Neural progenitor cell (in vitro differentiated cells): ENCODE measurements at regions not wholly inside any gene's neighbourhood (a gene's known extent, or its start where the extent isn't known, plus 50 kb on each side); places are given as distances from the start of the nearest gene placed in this dataset.

Experiments used
- DNase-seq: peaks from one replicate; pipeline ENCODE4 v3.0.0-alpha.2; 2016; ENCODE audit warnings: low spot score
- H2AFZ ChIP-seq: fragments of 200-600 bp; sonication (generic); replicated peaks from 2 replicates; pipeline ENCODE4 v1.6.1; 2016; ENCODE audit warnings: antibody characterized with exemption
- H3F3A ChIP-seq: fragments of 200-600 bp; sonication (generic); 2 replicates; pipeline ENCODE4 v1.6.1; 2016; ENCODE audit warnings: antibody characterized with exemption, low read depth
- H3K27ac ChIP-seq: fragments of 200-600 bp; sonication (generic); 2 replicates; pipeline ENCODE4 v1.5.1; 2016; ENCODE audit warnings: mild to moderate bottlenecking
- H3K27me3 ChIP-seq: fragments of 200-600 bp; sonication (generic); 2 replicates; pipeline ENCODE4 v1.6.1; 2016; ENCODE audit warnings: mild to moderate bottlenecking, moderate library complexity
- H3K36me3 ChIP-seq: fragments of 200-600 bp; sonication (generic); 2 replicates; pipeline ENCODE4 v1.5.1; 2016
- H3K4me1 ChIP-seq: fragments of 200-600 bp; sonication (generic); 2 replicates; pipeline ENCODE4 v1.6.1; 2016; ENCODE audit warnings: mixed run types
- H3K4me2 ChIP-seq: fragments of 200-600 bp; sonication (generic); 2 replicates; pipeline ENCODE4 v1.6.1; 2016
- H3K4me3 ChIP-seq: fragments of 200-600 bp; sonication (generic); 2 replicates; pipeline ENCODE4 v1.5.1; 2016
- H3K79me2 ChIP-seq: fragments of 200-600 bp; sonication (generic); 2 replicates; pipeline ENCODE4 v1.6.1; 2016; ENCODE audit warnings: low read depth
- H3K9ac ChIP-seq: fragments of 200-600 bp; sonication (generic); 2 replicates; pipeline ENCODE4 v1.6.1; 2016
- H3K9me3 ChIP-seq: fragments of 200-600 bp; sonication (generic); 2 replicates; pipeline ENCODE4 v1.5.1; 2016; ENCODE audit warnings: low read depth
- H4K20me1 ChIP-seq: fragments of 200-600 bp; sonication (generic); 2 replicates; pipeline ENCODE4 v1.6.1; 2016; ENCODE audit warnings: low read depth
- H3K27ac Mint-ChIP-seq: 3 replicates; pipeline ENCODE4 v1.8.0; 2021; ENCODE audit warnings: mixed read lengths
- H3K27me3 Mint-ChIP-seq: 2 replicates; pipeline ENCODE4 v1.8.0; 2022; ENCODE audit warnings: low read depth, mild to moderate bottlenecking, inconsistent platforms, moderate library complexity, mixed read lengths; ENCODE audit not compliant: insufficient read depth
- H3K36me3 Mint-ChIP-seq: 3 replicates; pipeline ENCODE4 v1.8.0; 2021; ENCODE audit warnings: mixed read lengths
- H3K4me1 Mint-ChIP-seq: 3 replicates; pipeline ENCODE4 v1.8.0; 2021; ENCODE audit warnings: mixed read lengths
- H3K4me3 Mint-ChIP-seq: 3 replicates; pipeline ENCODE4 v1.8.0; 2021; ENCODE audit warnings: mild to moderate bottlenecking, moderate library complexity, mixed read lengths
- H3K9me3 Mint-ChIP-seq: 3 replicates; pipeline ENCODE4 v1.8.0; 2020; ENCODE audit warnings: mixed read lengths
- CTCF ChIP-seq: fragments of 200-600 bp; sonication (generic); IDR thresholded peaks from 2 replicates; pipeline ENCODE4 v1.5.1; 2017; ENCODE audit warnings: antibody characterized with exemption, mild to moderate bottlenecking
- EZH2 ChIP-seq: fragments of 200-600 bp; sonication (generic); IDR thresholded peaks from 2 replicates; pipeline ENCODE4 v1.6.1; 2017; ENCODE audit warnings: antibody characterized with exemption, mild to moderate bottlenecking, moderate library complexity
- EZH2phosphoT487 ChIP-seq: fragments of 200-600 bp; sonication (generic); IDR thresholded peaks from 2 replicates; pipeline ENCODE4 v1.6.1; 2017; ENCODE audit warnings: antibody characterized with exemption

GRCh38 chr4:12409507-12410190 lies 981.0 kb upstream of the HS3ST1 start:
- Histone ChIP-seq H2AFZ (no peak overlapping the region), H3K4me3 (no peak overlapping the region), H4K20me1 (no peaks in the 10 kb centered on the region), H3K27ac (no peak overlapping the region), H3K9ac (no peak overlapping the region), H3K9me3 (no peaks in the 10 kb centered on the region), H3F3A (no peaks in the 10 kb centered on the region), H3K36me3 (no peaks in the 10 kb centered on the region), H3K4me2 (no peak overlapping the region), H3K79me2 (no peaks in the 10 kb centered on the region), H3K27me3 (no peaks in the 10 kb centered on the region), H3K4me1 (no peaks in the 10 kb centered on the region)
- no peaks in the 10 kb centered on the region for H3K9me3 Mint-ChIP-seq
- TF ChIP-seq CTCF (no peak), EZH2 (no peak), EZH2phosphoT487 (no peak)
- no peaks in the 10 kb centered on the region for H3K36me3 Mint-ChIP-seq
- DNase-seq = no peak
- H3K27me3 Mint-ChIP-seq = peaks cover 3% of the 10 kb centered on the region
- H3K4me3 Mint-ChIP-seq = no peak overlapping the region
- no peaks in the 10 kb centered on the region for H3K4me1 Mint-ChIP-seq
- no peak overlapping the region for H3K27ac Mint-ChIP-seq

- DNase-seq = no peak
- H3K36me3 Mint-ChIP-seq = no peaks in the 10 kb centered on the region
- H2AFZ ChIP-seq = no peak overlapping the region
- H4K20me1 ChIP-seq = no peaks in the 10 kb centered on the region
- no peaks in the 10 kb centered on the region for H3K9me3 ChIP-seq
- no peaks in the 10 kb centered on the region for H3K4me1 Mint-ChIP-seq
- no peaks in the 10 kb centered on the region for H3K9me3 Mint-ChIP-seq
- H3K79me2 ChIP-seq = no peaks in the 10 kb centered on the region
- no peak overlapping the region for H3K4me2 ChIP-seq
- no peak overlapping the region for H3K4me3 Mint-ChIP-seq
- peaks cover 3% of the 10 kb centered on the region for H3K27me3 Mint-ChIP-seq
- no peak overlapping the region for H3K9ac ChIP-seq
- H3K36me3 ChIP-seq = no peaks in the 10 kb centered on the region
- H3F3A ChIP-seq = no peaks in the 10 kb centered on the region
- H3K4me3 ChIP-seq = no peak overlapping the region
- no peak overlapping the region for H3K27ac ChIP-seq
- H3K4me1 ChIP-seq = no peaks in the 10 kb centered on the region
- H3K27ac Mint-ChIP-seq = no peak overlapping the region
- TF ChIP-seq EZH2phosphoT487 (no peak), EZH2 (no peak), CTCF (no peak)
- H3K27me3 ChIP-seq = no peaks in the 10 kb centered on the region
Observed at GRCh38 chr4:12408364-12408763, 979.7 kb upstream of the HS3ST1 start.

GRCh38 chr4:12403175-12403574 lies 974.5 kb upstream of the HS3ST1 start:
- no peaks in the 10 kb centered on the region for H3K79me2 ChIP-seq

GRCh38 chr4:12399781-12400180 lies 971.1 kb upstream of the HS3ST1 start:
- no peaks in the 10 kb centered on the region for H4K20me1 ChIP-seq
- no peaks in the 10 kb centered on the region for H3F3A ChIP-seq
- no peak overlapping the region for H3K27ac Mint-ChIP-seq
- H3K27ac ChIP-seq = no peak overlapping the region
- no peaks in the 10 kb centered on the region for H3K9me3 ChIP-seq
- H3K4me1 Mint-ChIP-seq = no peaks in the 10 kb centered on the region
- H3K27me3 Mint-ChIP-seq = no peaks in the 10 kb centered on the region
- H2AFZ ChIP-seq = no peak overlapping the region
- H3K4me1 ChIP-seq = no peaks in the 10 kb centered on the region
- H3K4me2 ChIP-seq = no peak overlapping the region
- no peaks in the 10 kb centered on the region for H3K36me3 ChIP-seq
- no peak for DNase-seq
- H3K4me3 Mint-ChIP-seq = no peak overlapping the region
- H3K9me3 Mint-ChIP-seq = no peaks in the 10 kb centered on the region
- no peak for TF ChIP-seq CTCF
- TF ChIP-seq EZH2phosphoT487 = no peak
- no peak for TF ChIP-seq EZH2
- no peak overlapping the region for H3K9ac ChIP-seq
- H3K27me3 ChIP-seq = no peaks in the 10 kb centered on the region
- no peaks in the 10 kb centered on the region for H3K36me3 Mint-ChIP-seq
- H3K79me2 ChIP-seq = no peaks in the 10 kb centered on the region
- no peak overlapping the region for H3K4me3 ChIP-seq

More at GRCh38 chr4:12403175-12403574, 974.5 kb upstream of the HS3ST1 start:
- Mint-ChIP-seq H3K27ac (no peak overlapping the region), H3K4me3 (no peak overlapping the region), H3K36me3 (no peaks in the 10 kb centered on the region), H3K9me3 (no peaks in the 10 kb centered on the region), H3K27me3 (no peaks in the 10 kb centered on the region), H3K4me1 (no peaks in the 10 kb centered on the region)
- Histone ChIP-seq H3K4me3 (no peak overlapping the region), H3K27ac (no peak overlapping the region), H3K4me2 (no peak overlapping the region), H3K9ac (no peak overlapping the region), H3K27me3 (no peaks in the 10 kb centered on the region), H3K9me3 (no peaks in the 10 kb centered on the region), H4K20me1 (no peaks in the 10 kb centered on the region), H3K36me3 (no peaks in the 10 kb centered on the region), H3K4me1 (no peaks in the 10 kb centered on the region), H2AFZ (no peak overlapping the region), H3F3A (no peaks in the 10 kb centered on the region)
- DNase-seq = no peak
- no peak for TF ChIP-seq EZH2phosphoT487
